Fibroblast of lung (primary cell): ENCODE measurements at regions not wholly inside any gene's neighbourhood (a gene's known extent, or its start where the extent isn't known, plus 50 kb on each side); places are given as distances from the start of the nearest gene placed in this dataset.

Experiments used
- DNase-seq, 2 donors: peaks; one replicate each; pipeline versions ENCODE4 v3.0.0 to v3.0.0-alpha.2; 2010; ENCODE audit warnings: low read depth in 2 of 2
- H2AFZ ChIP-seq: 2 replicates; pipeline ENCODE4 v1.5.1; 2012; ENCODE audit warnings: low read length, control low read depth, inconsistent platforms
- H3K27ac ChIP-seq: 2 replicates; pipeline ENCODE4 v1.5.1; 2011; ENCODE audit warnings: low read length, control low read depth; ENCODE audit not compliant: insufficient read depth
- H3K27me3 ChIP-seq: 2 replicates; pipeline ENCODE4 v1.5.1; 2011; ENCODE audit warnings: mild to moderate bottlenecking, low read length; ENCODE audit not compliant: control insufficient read depth, insufficient read depth
- H3K36me3 ChIP-seq: 2 replicates; pipeline ENCODE4 v1.5.1; 2011; ENCODE audit warnings: low read length; ENCODE audit not compliant: control insufficient read depth, insufficient read depth
- H3K4me1 ChIP-seq: 2 replicates; pipeline ENCODE4 v1.5.1; 2011; ENCODE audit warnings: low read length; ENCODE audit not compliant: control insufficient read depth, insufficient read depth; ENCODE audit errors: extremely low read depth
- H3K4me2 ChIP-seq: 2 replicates; pipeline ENCODE4 v1.5.1; 2011; ENCODE audit warnings: low read length, control low read depth; ENCODE audit not compliant: insufficient read depth; ENCODE audit errors: extremely low read depth
- H3K4me3 ChIP-seq, 4 experiments: fragments of 200-600 bp in 1 of 4; sonication (generic) in 1 of 4; replicated peaks in 1 of 4; 2 replicates each; pipeline ENCODE4 v1.5.1; 2011 to 2016; ENCODE audit warnings: low read length in 4 of 4, low read depth in 3 of 4, mild to moderate bottlenecking in 3 of 4, control low read depth in 2 of 4, inconsistent platforms in 1 of 4, mixed read lengths in 1 of 4; ENCODE audit not compliant: insufficient read depth in 1 of 4; ENCODE audit errors: control extremely low read depth in 1 of 4
- H3K79me2 ChIP-seq: 2 replicates; pipeline ENCODE4 v1.5.1; 2012; ENCODE audit warnings: mild to moderate bottlenecking, low read length, inconsistent platforms; ENCODE audit not compliant: control insufficient read depth, insufficient read depth
- H3K9ac ChIP-seq: 2 replicates; pipeline ENCODE4 v1.5.1; 2011; ENCODE audit warnings: mild to moderate bottlenecking, low read length, control low read depth; ENCODE audit not compliant: insufficient read depth
- H3K9me3 ChIP-seq: 2 replicates; pipeline ENCODE4 v1.5.1; 2012; ENCODE audit warnings: low read depth, low read length; ENCODE audit not compliant: control insufficient read depth, insufficient read depth
- H4K20me1 ChIP-seq: 2 replicates; pipeline ENCODE4 v1.5.1; 2011; ENCODE audit warnings: low read length; ENCODE audit not compliant: control insufficient read depth, insufficient read depth; ENCODE audit errors: extremely low read depth
- EZH2 ChIP-seq: IDR thresholded peaks from 2 replicates; pipeline ENCODE4 v1.5.1; 2012; ENCODE audit warnings: low read length, control low read depth, mild to moderate bottlenecking; ENCODE audit errors: missing control alignments
- TF ChIP-seq, protein P1 (sequence below), 2 donors: IDR thresholded peaks in 1 of 2; conservative IDR thresholded peaks in 1 of 2; 1 replicate in 1 of 2; 2 replicates in 1 of 2; pipeline ENCODE4 v1.5.1; 2011 to 2012; ENCODE audit warnings: low read length in 2 of 2, control low read depth in 1 of 2, inconsistent platforms in 1 of 2, low read depth in 1 of 2, mild to moderate bottlenecking in 1 of 2

DNA sequence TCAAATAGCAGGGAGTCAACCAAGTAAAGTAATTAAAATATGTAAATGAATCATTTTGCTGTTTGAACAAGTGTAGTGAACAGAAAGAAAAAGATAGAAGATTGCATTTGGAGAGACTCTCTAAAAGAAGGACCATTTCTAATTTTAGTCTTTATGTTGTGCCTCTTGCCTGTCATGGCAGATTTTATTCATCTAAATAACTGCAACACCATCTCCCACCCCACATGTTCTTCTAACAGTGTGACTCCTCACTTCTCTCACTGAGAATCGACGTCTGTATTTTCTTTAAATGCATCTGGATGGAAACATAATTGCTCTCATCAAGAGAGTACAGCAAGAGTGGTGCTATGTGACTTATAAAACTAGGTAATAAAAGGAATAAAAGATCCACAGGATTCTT is 439.9 kb upstream of the GBE1 start:
- Histone ChIP-seq H3K4me3 (no peak overlapping the region), H2AFZ (no peak overlapping the region), H3K27me3 (no peaks in the 10 kb centered on the region), H3K79me2 (no peaks in the 10 kb centered on the region), H3K36me3 (no peaks in the 10 kb centered on the region), H3K27ac (no peak overlapping the region), H4K20me1 (no peaks in the 10 kb centered on the region), H3K4me1 (no peaks in the 10 kb centered on the region), H3K9ac (no peak overlapping the region), H3K9me3 (no peaks in the 10 kb centered on the region), H3K4me2 (no peak overlapping the region)
- TF ChIP-seq EZH2: no peak
- TF ChIP-seq, protein P1, sequence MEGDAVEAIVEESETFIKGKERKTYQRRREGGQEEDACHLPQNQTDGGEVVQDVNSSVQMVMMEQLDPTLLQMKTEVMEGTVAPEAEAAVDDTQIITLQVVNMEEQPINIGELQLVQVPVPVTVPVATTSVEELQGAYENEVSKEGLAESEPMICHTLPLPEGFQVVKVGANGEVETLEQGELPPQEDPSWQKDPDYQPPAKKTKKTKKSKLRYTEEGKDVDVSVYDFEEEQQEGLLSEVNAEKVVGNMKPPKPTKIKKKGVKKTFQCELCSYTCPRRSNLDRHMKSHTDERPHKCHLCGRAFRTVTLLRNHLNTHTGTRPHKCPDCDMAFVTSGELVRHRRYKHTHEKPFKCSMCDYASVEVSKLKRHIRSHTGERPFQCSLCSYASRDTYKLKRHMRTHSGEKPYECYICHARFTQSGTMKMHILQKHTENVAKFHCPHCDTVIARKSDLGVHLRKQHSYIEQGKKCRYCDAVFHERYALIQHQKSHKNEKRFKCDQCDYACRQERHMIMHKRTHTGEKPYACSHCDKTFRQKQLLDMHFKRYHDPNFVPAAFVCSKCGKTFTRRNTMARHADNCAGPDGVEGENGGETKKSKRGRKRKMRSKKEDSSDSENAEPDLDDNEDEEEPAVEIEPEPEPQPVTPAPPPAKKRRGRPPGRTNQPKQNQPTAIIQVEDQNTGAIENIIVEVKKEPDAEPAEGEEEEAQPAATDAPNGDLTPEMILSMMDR (conservative IDR thresholded peaks at IDR 0.05 in 1 of 2, IDR thresholded peaks at IDR 0.05 in 1 of 2; ENCODE audit: low read depth in 1 of 2, low read length in 2 of 2): no peak
- DNase-seq: no peak

DNA sequence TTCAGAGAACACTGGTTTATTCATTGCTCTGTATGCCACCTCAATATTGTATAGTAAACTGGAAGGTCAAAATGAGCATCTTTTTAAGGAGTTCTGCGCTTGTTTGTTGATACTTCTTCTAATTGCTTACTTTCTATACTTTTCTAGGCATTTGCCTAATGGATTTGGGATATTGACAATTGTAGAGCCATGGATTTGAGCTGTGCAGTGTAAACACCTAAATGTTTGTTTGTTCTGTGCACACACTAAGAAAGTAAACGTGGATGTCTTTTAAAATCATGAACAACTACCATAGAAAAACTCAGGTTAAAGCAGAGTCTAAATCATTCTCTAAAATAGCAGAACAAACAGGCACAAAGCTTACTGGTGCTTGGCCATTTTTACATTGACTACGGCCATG is 436.6 kb upstream of the GBE1 start:
- no peak overlapping the region for H3K9ac ChIP-seq
- DNase-seq: no peak
- H3K27me3 ChIP-seq: no peaks in the 10 kb centered on the region
- no peak overlapping the region for H3K4me2 ChIP-seq
- no peak overlapping the region for H3K4me3 ChIP-seq
- no peaks in the 10 kb centered on the region for H4K20me1 ChIP-seq
- no peak overlapping the region for H3K27ac ChIP-seq
- H3K4me1 ChIP-seq: no peaks in the 10 kb centered on the region
- no peaks in the 10 kb centered on the region for H3K9me3 ChIP-seq
- H3K36me3 ChIP-seq: no peaks in the 10 kb centered on the region
- H3K79me2 ChIP-seq: no peaks in the 10 kb centered on the region
- no peak for TF ChIP-seq EZH2
- TF ChIP-seq, protein P1 (conservative IDR thresholded peaks at IDR 0.05 in 1 of 2, IDR thresholded peaks at IDR 0.05 in 1 of 2; ENCODE audit: low read depth in 1 of 2, low read length in 2 of 2): no peak
- no peak overlapping the region for H2AFZ ChIP-seq

- Histone ChIP-seq H3K27ac (no peak overlapping the region), H3K9ac (no peak overlapping the region), H3K27me3 (no peaks in the 10 kb centered on the region), H3K36me3 (no peaks in the 10 kb centered on the region), H3K4me3 (no peak overlapping the region), H2AFZ (no peak overlapping the region), H3K79me2 (no peaks in the 10 kb centered on the region), H3K4me2 (no peak overlapping the region), H3K4me1 (no peaks in the 10 kb centered on the region), H4K20me1 (no peaks in the 10 kb centered on the region), H3K9me3 (no peaks in the 10 kb centered on the region)
- no peak for TF ChIP-seq EZH2
- TF ChIP-seq, protein P1 (conservative IDR thresholded peaks at IDR 0.05 in 1 of 2, IDR thresholded peaks at IDR 0.05 in 1 of 2; ENCODE audit: low read depth in 1 of 2, low read length in 2 of 2): no peak
- DNase-seq: no peak
Observed at GRCh38 chr3:82196645-82197044, 435.2 kb upstream of the GBE1 start.
